ENCODE measurements at regions not wholly inside any gene's neighbourhood (a gene's known extent, or its start where the extent isn't known, plus 50 kb on each side); places are given as distances from the start of the nearest gene placed in this dataset.
"Not testable (repeated sequence)": the region's sequence is repeated elsewhere in the genome, so short reads cannot be mapped to it uniquely, and the experiment has no call there.

DNA sequence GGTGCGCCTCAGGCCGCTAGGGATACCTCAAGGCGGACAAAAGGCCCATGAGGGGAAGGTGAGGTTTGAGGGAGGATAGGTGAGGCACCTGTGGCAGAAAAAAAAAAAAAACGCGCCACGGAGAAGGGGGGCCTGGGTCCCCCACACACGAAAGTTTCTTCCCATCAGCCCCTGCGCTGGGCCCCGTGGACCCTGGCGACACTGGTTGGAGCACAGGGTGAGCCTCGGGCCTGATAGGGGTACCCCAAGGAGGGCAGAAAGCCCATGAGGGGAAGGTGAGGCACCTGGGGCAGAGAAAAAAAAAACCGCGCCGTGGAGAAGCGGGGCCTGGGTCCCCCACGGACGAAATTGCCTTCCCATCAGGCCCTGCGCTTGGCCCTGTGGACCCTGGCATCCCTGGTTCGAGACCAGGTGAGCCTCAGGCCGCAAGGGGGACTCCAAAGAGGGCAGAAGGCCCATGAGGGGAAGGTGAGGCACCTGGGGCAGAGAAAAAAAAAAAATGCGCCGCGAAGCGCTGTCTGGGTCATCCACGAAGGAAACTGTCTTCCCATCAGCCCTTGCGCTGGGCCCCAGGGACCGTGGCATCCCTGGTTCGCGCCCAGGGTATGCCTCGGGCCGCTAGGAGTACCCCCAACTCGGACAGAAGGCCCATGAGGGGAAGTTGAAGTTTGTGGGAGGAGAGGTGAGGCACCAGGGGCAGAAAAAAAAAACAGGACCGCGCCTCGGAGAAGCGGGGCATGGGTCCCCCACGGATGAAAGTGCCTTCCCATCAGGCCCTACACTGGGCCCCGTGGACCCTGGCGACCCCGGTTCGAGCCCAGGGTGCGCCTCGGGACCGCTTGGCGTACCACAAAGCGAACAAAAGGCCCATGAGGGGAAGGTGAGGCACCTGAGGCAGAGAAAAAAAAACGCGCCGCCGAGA is 226.2 kb downstream of the CCDC74A start:
- Histone ChIP-seq H3K9me3 (ENCODE audit: insufficient read depth, low read length) (no peaks in the 10 kb centered on the region; the same call in 1 of the 2 replicates), H3K27me3 (ENCODE audit: insufficient read depth, insufficient read length) (no peaks in the 10 kb centered on the region), H3K4me3 (ENCODE audit: insufficient read length, low read depth) (no peak overlapping the region), H3K9ac (ENCODE audit: insufficient read length, low read depth) (no peak overlapping the region), H3K4me1 (ENCODE audit: insufficient read depth, insufficient read length) (no peaks in the 10 kb centered on the region), H3K36me3 (ENCODE audit: insufficient read depth, insufficient read length, low read length) (no peaks in the 10 kb centered on the region)
- no peak for DNase-seq (ENCODE audit: low read depth, low spot score)
- no peak for TF ChIP-seq YY1 (IDR thresholded peaks at IDR 0.05; ENCODE audit: insufficient read depth, insufficient read length)
- no peak for TF ChIP-seq SUZ12 (IDR thresholded peaks at IDR 0.05; ENCODE audit: extremely low read depth, insufficient read depth, insufficient read length)
- TF ChIP-seq ZNF274 (IDR thresholded peaks at IDR 0.05; ENCODE audit: low read depth, low read length) = no peak

DNA sequence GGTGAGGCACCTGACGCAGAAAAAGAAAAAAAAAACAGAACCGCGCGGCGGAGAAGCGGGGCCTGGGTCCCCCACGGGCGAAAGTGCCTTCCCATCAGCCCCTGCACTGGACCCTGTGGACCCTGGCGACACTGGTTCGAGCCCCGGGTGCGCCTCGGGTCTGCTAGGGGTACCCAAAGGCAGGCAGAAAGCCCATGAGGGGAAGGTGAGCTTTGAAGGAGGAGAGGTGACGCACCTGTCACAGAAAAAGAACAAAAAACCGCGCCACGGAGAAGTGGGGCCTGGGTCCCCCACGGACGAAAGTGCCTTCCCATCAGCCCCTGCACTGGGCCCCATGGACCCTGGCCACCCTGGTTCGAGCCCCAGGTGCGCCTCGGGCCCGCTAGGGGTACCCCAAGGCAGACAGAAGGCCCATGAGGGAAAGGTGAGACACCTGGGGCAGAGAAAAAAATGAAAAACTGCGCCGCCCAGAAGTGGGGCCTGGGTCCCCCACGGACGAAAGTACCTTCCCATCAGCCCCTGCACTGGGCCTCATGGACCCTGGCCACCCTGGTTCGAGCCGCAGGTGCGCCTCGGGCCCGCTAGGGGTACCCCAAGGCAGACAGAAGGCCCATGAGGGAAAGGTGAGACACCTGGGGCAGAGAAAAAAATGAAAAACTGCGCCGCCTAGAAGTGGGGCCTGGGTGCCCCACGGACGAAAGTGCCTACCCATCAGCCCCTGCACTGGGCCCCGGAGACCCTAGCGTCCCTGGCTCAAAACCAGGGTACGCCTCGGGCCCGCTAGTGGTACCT is 227.4 kb downstream of the CCDC74A start:
- Histone ChIP-seq H3K4me1 (ENCODE audit: insufficient read depth, insufficient read length) (no peaks in the 10 kb centered on the region), H3K4me3 (ENCODE audit: insufficient read length, low read depth) (no peak overlapping the region), H3K9ac (ENCODE audit: insufficient read length, low read depth) (no peak overlapping the region), H3K9me3 (ENCODE audit: insufficient read depth, low read length) (no peaks in the 10 kb centered on the region; the same call in 1 of the 2 replicates), H3K36me3 (ENCODE audit: insufficient read depth, insufficient read length, low read length) (no peaks in the 10 kb centered on the region), H3K27me3 (ENCODE audit: insufficient read depth, insufficient read length) (no peaks in the 10 kb centered on the region)
- TF ChIP-seq YY1 (IDR thresholded peaks at IDR 0.05; ENCODE audit: insufficient read depth, insufficient read length) = no peak
- no peak for TF ChIP-seq ZNF274 (IDR thresholded peaks at IDR 0.05; ENCODE audit: low read depth, low read length)
- TF ChIP-seq SUZ12 (IDR thresholded peaks at IDR 0.05; ENCODE audit: extremely low read depth, insufficient read depth, insufficient read length) = no peak
- no peak for DNase-seq (ENCODE audit: low read depth, low spot score)

- H3K4me3 ChIP-seq (ENCODE audit: insufficient read length, low read depth) = no peak overlapping the region
- DNase-seq (ENCODE audit: low read depth, low spot score) = no peak
- no peak overlapping the region for H3K9ac ChIP-seq (ENCODE audit: insufficient read length, low read depth)
- H3K36me3 ChIP-seq (ENCODE audit: insufficient read depth, insufficient read length, low read length) = no peaks in the 10 kb centered on the region
- no peaks in the 10 kb centered on the region; the same call in 1 of the 2 replicates for H3K9me3 ChIP-seq (ENCODE audit: insufficient read depth, low read length)
- no peaks in the 10 kb centered on the region for H3K4me1 ChIP-seq (ENCODE audit: insufficient read depth, insufficient read length)
- no peak for TF ChIP-seq YY1 (IDR thresholded peaks at IDR 0.05; ENCODE audit: insufficient read depth, insufficient read length)
- no peaks in the 10 kb centered on the region for H3K27me3 ChIP-seq (ENCODE audit: insufficient read depth, insufficient read length)
Observed at GRCh38 chr2:131756141-131756907, 228.6 kb downstream of the CCDC74A start.

DNA sequence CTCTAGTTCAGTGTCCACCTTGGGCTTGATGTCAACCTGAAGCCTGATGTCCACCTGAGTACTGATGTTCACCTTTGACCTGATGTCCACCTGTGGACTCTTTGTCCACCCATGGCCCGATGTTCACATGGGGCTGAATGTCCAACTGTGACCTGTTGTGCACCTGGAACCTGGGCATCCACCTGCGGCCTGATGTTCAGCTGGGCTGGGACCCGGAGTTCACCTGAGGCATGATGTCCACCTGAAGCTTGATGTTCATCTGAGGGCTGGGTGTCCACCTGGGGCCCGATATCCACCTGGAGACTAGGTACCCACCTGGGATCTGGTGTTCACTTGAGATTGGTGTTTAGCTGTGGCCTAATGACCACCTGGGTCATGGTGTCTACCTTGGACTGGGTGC is 231.3 kb downstream of the CCDC74A start:
- H3K4me1 ChIP-seq (ENCODE audit: insufficient read depth, insufficient read length); H3K36me3 ChIP-seq (ENCODE audit: insufficient read depth, insufficient read length, low read length); H3K9me3 ChIP-seq (ENCODE audit: insufficient read depth, low read length); H3K27me3 ChIP-seq (ENCODE audit: insufficient read depth, insufficient read length); H3K9ac ChIP-seq (ENCODE audit: insufficient read length, low read depth); H3K4me3 ChIP-seq (ENCODE audit: insufficient read length, low read depth); DNase-seq (ENCODE audit: low read depth, low spot score): not testable (repeated sequence)

- DNase-seq (ENCODE audit: low read depth, low spot score); H3K4me3 ChIP-seq (ENCODE audit: insufficient read length, low read depth): not testable (repeated sequence)
Observed at GRCh38 chr2:131774955-131775555, 247.4 kb downstream of the CCDC74A start.

DNA sequence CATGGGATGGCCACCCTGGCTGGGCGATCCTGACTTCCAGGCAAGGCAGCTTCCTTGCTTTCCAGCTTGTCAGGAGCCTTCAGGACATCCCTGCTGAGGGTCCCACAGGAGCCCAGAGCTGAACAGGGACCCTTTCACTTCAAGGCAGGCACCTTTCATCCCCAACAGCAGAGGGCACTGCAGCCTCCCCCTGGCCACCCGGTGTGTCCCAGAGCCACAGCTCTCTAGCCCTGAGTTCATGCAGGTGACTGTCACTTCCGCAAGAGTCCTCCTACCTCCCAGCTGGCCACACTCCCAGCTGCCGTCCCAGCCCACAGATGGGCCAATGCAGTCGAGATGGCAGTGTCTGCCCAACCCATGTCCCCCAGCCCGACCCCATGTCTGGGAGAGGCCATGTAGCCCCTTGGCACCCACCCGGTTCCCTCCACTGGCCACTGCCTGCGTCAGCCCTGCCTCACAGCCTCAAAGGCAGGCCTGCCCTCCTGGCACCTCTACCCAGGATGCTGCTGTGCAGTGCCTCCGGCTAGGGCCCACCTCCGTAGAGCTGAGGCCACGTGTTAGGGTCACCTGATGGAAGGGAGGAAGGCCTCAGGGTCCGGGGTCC is 248.3 kb downstream of the CCDC74A start:
- H3K9ac ChIP-seq (ENCODE audit: insufficient read length, low read depth); H3K27me3 ChIP-seq (ENCODE audit: insufficient read depth, insufficient read length); H3K4me1 ChIP-seq (ENCODE audit: insufficient read depth, insufficient read length); DNase-seq (ENCODE audit: low read depth, low spot score); H3K9me3 ChIP-seq (ENCODE audit: insufficient read depth, low read length); H3K36me3 ChIP-seq (ENCODE audit: insufficient read depth, insufficient read length, low read length); H3K4me3 ChIP-seq (ENCODE audit: insufficient read length, low read depth): not testable (repeated sequence)

More at GRCh38 chr2:131774955-131775555, 247.4 kb downstream of the CCDC74A start:
- H3K4me1 ChIP-seq (ENCODE audit: insufficient read depth, insufficient read length); H3K9me3 ChIP-seq (ENCODE audit: insufficient read depth, low read length); H3K27me3 ChIP-seq (ENCODE audit: insufficient read depth, insufficient read length); H3K9ac ChIP-seq (ENCODE audit: insufficient read length, low read depth); H3K36me3 ChIP-seq (ENCODE audit: insufficient read depth, insufficient read length, low read length): not testable (repeated sequence)

GRCh38 chr2:131780446-131780845 is 252.8 kb downstream of the CCDC74A start:
- H3K9ac ChIP-seq (ENCODE audit: insufficient read length, low read depth); H3K27me3 ChIP-seq (ENCODE audit: insufficient read depth, insufficient read length); H3K4me1 ChIP-seq (ENCODE audit: insufficient read depth, insufficient read length); H3K9me3 ChIP-seq (ENCODE audit: insufficient read depth, low read length); DNase-seq (ENCODE audit: low read depth, low spot score); H3K36me3 ChIP-seq (ENCODE audit: insufficient read depth, insufficient read length, low read length); H3K4me3 ChIP-seq (ENCODE audit: insufficient read length, low read depth): not testable (repeated sequence)

Data from NT2/D1 (cell line).